ENCODE measurements at regions not wholly inside any gene's neighbourhood (a gene's known extent, or its start where the extent isn't known, plus 50 kb on each side); places are given as distances from the start of the nearest gene placed in this dataset.

- TF ChIP-seq, protein P1, sequence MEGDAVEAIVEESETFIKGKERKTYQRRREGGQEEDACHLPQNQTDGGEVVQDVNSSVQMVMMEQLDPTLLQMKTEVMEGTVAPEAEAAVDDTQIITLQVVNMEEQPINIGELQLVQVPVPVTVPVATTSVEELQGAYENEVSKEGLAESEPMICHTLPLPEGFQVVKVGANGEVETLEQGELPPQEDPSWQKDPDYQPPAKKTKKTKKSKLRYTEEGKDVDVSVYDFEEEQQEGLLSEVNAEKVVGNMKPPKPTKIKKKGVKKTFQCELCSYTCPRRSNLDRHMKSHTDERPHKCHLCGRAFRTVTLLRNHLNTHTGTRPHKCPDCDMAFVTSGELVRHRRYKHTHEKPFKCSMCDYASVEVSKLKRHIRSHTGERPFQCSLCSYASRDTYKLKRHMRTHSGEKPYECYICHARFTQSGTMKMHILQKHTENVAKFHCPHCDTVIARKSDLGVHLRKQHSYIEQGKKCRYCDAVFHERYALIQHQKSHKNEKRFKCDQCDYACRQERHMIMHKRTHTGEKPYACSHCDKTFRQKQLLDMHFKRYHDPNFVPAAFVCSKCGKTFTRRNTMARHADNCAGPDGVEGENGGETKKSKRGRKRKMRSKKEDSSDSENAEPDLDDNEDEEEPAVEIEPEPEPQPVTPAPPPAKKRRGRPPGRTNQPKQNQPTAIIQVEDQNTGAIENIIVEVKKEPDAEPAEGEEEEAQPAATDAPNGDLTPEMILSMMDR (IDR thresholded peaks at IDR 0.05), result no peak
- no peak for TF ChIP-seq EP300 (IDR thresholded peaks at IDR 0.05)
- TF ChIP-seq POLR2AphosphoS5 (IDR thresholded peaks at IDR 0.05), result no peak
- TF ChIP-seq POLR2A (IDR thresholded peaks at IDR 0.05; ENCODE audit: low read depth), result no peak
These were observed 656.5 kb downstream of the TLE1 start for GRCh38 chr9:81032831-81033230.
